GM10266 (cell line): ENCODE measurements at regions not wholly inside any gene's neighbourhood (a gene's known extent, or its start where the extent isn't known, plus 50 kb on each side); places are given as distances from the start of the nearest gene placed in this dataset.

Experiments
- DNase-seq: peaks from one replicate; pipeline ENCODE4 v3.0.0; 2012; ENCODE audit errors: extremely low spot score
- TF ChIP-seq, protein P1 (sequence below): IDR thresholded peaks from 2 replicates; pipeline ENCODE4 v1.5.1; 2012; ENCODE audit warnings: mild to moderate bottlenecking, low read depth; ENCODE audit not compliant: control insufficient read depth, insufficient read depth; ENCODE audit errors: missing control alignments

DNA sequence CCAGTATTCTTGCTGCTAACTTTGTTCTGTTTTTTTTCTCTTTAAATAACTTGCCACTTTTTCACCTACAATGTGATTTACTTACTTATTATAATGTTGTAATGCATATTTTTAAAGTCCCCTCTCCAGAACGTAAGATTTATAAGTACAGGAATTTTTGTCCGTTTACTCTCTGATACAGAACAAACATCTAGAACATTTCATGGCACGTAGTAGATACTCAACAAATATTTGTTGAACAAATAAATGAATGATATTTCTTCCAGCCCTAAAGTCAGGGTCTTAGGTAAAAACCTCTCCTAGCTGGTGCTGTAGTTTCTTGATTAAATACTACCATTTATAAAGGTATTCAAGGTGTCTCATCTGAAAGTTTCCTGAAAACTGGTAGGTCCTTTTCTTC lies 125.1 kb downstream of the ZBTB18 start:
- TF ChIP-seq, protein P1, sequence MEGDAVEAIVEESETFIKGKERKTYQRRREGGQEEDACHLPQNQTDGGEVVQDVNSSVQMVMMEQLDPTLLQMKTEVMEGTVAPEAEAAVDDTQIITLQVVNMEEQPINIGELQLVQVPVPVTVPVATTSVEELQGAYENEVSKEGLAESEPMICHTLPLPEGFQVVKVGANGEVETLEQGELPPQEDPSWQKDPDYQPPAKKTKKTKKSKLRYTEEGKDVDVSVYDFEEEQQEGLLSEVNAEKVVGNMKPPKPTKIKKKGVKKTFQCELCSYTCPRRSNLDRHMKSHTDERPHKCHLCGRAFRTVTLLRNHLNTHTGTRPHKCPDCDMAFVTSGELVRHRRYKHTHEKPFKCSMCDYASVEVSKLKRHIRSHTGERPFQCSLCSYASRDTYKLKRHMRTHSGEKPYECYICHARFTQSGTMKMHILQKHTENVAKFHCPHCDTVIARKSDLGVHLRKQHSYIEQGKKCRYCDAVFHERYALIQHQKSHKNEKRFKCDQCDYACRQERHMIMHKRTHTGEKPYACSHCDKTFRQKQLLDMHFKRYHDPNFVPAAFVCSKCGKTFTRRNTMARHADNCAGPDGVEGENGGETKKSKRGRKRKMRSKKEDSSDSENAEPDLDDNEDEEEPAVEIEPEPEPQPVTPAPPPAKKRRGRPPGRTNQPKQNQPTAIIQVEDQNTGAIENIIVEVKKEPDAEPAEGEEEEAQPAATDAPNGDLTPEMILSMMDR = no peak
- no peak for DNase-seq

DNA sequence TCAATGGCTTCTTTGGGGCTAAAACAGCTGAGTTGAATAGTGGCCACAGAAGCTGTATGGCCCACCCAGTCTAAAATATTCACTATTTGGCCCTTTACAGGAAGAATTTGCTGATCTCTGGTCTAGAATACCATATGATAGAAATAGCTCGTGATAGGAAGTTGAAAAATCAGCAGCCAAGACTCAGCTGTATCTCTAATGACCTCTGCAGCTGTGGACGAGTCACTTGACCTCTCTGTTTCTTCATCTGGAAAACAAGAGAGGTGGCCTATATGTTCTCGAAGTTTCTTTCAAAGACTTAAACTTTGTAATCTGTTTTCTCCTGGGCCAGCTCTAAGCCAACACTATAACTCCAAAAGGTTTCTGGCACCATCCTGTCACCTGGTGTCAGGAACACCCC lies 129.2 kb downstream of the ZBTB18 start:
- DNase-seq = no peak
- TF ChIP-seq, protein P1 = no peak

DNA sequence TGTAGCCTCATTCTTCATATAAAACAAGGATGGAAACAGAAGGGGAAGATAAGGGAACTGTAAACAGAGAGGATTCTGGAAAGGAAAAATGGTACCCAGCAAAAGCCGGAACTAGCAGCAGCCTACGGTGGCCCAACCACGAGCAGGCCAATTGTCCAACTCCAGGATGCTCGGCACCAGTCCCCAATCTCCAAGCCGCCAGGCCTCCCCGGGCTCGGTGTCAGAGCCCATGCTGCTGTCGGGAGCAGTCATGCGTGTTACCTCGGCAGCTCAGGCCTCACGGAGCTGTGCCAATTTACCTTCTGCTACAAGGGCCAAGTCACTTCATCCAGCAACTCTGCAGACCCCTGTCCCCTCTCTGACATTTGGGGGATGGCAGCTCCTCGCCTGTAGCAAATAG lies 130.8 kb downstream of the ZBTB18 start:
- TF ChIP-seq, protein P1 = no peak
- DNase-seq = no peak

DNA sequence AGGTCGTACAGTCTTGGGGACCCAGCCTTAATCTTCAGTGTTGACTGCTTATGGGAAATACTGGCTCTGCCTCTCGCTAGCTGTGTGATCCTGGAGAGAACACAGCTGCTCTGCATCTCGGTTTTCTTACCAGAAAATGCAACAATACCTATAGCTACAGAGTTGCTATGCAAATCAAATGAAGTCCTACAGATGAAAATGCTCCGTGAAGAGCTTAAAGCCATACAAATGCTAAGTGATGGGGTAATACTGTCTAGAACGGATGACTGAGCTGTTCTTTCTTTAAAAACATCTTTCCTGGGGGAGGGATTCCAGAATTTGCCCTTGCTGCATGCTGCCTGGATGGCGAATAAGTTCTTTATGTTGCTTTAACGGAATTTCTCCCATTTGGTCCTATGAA lies 132.0 kb downstream of the ZBTB18 start:
- no peak for DNase-seq
- TF ChIP-seq, protein P1 = no peak

DNA sequence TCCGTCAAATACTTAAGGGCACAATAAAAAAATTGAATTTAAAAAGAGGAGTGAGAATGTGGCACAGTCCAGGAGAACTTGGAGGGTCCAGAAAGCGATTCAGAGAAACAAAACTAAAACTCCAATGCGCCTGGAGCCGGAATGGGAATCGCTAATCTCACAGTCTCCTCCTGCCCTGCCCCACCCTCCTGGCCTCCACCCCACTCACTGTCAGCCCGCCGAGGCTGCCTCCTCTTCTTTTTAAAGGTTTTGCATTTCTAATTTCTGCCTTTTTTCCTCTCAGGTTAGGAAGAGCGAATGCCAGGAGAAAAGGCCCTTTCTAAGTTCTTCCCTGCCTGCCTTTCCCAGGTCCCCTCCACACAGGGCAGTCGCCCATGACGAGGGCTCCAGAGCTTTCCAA lies 135.3 kb downstream of the ZBTB18 start:
- TF ChIP-seq, protein P1 = no peak
- DNase-seq = no peak

DNA sequence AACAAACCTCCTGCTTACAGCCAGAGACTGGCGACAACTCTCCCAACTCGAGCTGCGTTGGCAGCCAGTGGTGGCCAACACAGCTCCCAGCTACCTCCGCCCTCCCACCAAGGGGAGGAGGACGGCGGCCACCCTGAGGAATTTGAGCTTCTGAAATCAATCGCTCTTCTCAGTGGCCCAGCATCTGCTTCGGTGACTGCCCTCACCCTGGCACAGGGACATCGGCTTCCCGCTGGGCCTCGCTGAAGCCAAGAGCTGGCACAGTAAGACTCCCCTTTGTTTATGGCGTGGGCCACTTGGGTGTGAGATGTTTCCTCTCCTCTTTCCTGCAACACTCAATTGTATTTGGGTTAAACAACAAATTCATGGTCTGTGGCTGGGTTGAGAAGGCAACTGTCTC lies 136.2 kb downstream of the ZBTB18 start:
- TF ChIP-seq, protein P1 = no peak
- no peak for DNase-seq

DNA sequence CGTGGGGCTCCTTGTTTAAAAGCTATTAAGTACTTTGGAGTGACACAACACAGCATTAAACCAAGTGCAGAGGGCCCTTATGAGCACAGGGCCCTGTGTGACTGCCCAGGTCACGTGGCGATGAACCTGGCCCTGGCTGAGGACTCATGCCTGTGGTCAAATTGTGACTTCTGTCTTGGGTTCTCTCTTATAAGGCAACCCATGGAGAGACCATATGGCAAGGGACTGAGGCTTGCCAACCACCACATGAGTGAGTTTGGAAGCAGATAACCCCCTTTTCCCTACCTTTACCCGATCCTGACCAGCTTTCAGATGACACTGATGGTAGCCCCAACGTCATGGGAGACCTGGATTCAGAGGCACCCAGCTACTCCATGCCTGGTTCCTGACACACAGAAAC lies 140.5 kb downstream of the ZBTB18 start:
- DNase-seq = no peak
- TF ChIP-seq, protein P1 = no peak
